ENCODE measurements at regions not wholly inside any gene's neighbourhood (a gene's known extent, or its start where the extent isn't known, plus 50 kb on each side); places are given as distances from the start of the nearest gene placed in this dataset.

DNA sequence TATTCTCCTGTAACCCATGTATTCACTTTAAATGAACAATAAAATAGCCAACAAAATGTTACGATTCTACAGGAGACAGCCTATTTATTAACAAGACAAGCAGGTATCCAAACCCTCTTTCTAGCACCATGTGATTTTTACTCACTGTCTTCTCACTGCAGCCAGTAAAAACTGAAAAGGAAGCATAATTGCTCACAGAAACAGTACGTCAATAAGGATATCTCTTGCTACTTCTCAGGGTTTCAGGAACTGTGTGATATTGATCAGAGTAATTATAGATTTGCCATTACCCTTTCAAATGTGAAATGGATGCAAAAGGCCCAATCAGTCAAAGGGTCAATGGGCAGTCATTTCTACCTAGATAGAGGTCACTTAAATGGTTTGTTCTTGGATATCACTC lies 1473.8 kb upstream of the DDX18 start:
- peaks cover 2% of the 10 kb centered on the region; the same call in 1 of the 2 replicates for H3K27me3 Mint-ChIP-seq (ENCODE audit: low read depth)
- no peak overlapping the region for H3K4me3 Mint-ChIP-seq
- ATAC-seq, result no peak
- TF ChIP-seq, protein P1, sequence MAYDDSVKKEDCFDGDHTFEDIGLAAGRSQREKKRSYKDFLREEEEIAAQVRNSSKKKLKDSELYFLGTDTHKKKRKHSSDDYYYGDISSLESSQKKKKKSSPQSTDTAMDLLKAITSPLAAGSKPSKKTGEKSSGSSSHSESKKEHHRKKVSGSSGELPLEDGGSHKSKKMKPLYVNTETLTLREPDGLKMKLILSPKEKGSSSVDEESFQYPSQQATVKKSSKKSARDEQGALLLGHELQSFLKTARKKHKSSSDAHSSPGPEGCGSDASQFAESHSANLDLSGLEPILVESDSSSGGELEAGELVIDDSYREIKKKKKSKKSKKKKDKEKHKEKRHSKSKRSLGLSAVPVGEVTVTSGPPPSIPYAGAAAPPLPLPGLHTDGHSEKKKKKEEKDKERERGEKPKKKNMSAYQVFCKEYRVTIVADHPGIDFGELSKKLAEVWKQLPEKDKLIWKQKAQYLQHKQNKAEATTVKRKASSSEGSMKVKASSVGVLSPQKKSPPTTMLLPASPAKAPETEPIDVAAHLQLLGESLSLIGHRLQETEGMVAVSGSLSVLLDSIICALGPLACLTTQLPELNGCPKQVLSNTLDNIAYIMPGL (CRISPR knock-in tag; IDR thresholded peaks at IDR 0.05), result no peak
- TF ChIP-seq ZNF219 (CRISPR knock-in tag; IDR thresholded peaks at IDR 0.05; ENCODE audit: borderline replicate concordance), result no peak
- TF ChIP-seq, protein P2, sequence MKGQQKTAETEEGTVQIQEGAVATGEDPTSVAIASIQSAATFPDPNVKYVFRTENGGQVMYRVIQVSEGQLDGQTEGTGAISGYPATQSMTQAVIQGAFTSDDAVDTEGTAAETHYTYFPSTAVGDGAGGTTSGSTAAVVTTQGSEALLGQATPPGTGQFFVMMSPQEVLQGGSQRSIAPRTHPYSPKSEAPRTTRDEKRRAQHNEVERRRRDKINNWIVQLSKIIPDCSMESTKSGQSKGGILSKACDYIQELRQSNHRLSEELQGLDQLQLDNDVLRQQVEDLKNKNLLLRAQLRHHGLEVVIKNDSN (CRISPR knock-in tag; IDR thresholded peaks at IDR 0.05), result no peak
- no peak for TF ChIP-seq SMAD3 (CRISPR knock-in tag; IDR thresholded peaks at IDR 0.05; ENCODE audit: borderline replicate concordance)
- TF ChIP-seq ZNF138 (CRISPR knock-in tag; conservative IDR thresholded peaks at IDR 0.05), result no peak
- TF ChIP-seq, protein P3, sequence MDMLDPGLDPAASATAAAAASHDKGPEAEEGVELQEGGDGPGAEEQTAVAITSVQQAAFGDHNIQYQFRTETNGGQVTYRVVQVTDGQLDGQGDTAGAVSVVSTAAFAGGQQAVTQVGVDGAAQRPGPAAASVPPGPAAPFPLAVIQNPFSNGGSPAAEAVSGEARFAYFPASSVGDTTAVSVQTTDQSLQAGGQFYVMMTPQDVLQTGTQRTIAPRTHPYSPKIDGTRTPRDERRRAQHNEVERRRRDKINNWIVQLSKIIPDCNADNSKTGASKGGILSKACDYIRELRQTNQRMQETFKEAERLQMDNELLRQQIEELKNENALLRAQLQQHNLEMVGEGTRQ (CRISPR knock-in tag; IDR thresholded peaks at IDR 0.05), result no peak
- TF ChIP-seq KAT7 (CRISPR knock-in tag; IDR thresholded peaks at IDR 0.05; ENCODE audit: borderline replicate concordance), result no peak
- no peak for TF ChIP-seq ESRRA (CRISPR knock-in tag; IDR thresholded peaks at IDR 0.05; ENCODE audit: borderline replicate concordance)
- TF ChIP-seq, protein P4, sequence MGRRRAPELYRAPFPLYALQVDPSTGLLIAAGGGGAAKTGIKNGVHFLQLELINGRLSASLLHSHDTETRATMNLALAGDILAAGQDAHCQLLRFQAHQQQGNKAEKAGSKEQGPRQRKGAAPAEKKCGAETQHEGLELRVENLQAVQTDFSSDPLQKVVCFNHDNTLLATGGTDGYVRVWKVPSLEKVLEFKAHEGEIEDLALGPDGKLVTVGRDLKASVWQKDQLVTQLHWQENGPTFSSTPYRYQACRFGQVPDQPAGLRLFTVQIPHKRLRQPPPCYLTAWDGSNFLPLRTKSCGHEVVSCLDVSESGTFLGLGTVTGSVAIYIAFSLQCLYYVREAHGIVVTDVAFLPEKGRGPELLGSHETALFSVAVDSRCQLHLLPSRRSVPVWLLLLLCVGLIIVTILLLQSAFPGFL (CRISPR knock-in tag; IDR thresholded peaks at IDR 0.05; ENCODE audit: borderline replicate concordance), result no peak
- TF ChIP-seq NFYB (CRISPR knock-in tag; conservative IDR thresholded peaks at IDR 0.05; ENCODE audit: low read depth), result no peak
- TF ChIP-seq, protein P5, sequence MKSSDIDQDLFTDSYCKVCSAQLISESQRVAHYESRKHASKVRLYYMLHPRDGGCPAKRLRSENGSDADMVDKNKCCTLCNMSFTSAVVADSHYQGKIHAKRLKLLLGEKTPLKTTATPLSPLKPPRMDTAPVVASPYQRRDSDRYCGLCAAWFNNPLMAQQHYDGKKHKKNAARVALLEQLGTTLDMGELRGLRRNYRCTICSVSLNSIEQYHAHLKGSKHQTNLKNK (CRISPR knock-in tag; IDR thresholded peaks at IDR 0.05), result no peak
- ChIA-PET CTCF (no interaction called here), POLR2A (no interaction called here)
- H3K4me1 Mint-ChIP-seq, result peaks cover 6% of the 10 kb centered on the region
- peaks cover 46% of the 10 kb centered on the region for H3K9me3 Mint-ChIP-seq
- peaks cover 7% of the 10 kb centered on the region; the same call in 1 of the 2 replicates for H3K36me3 Mint-ChIP-seq
- H3K27ac Mint-ChIP-seq, result no peak overlapping the region
- no peak for DNase-seq (ENCODE audit: low spot score)

DNA sequence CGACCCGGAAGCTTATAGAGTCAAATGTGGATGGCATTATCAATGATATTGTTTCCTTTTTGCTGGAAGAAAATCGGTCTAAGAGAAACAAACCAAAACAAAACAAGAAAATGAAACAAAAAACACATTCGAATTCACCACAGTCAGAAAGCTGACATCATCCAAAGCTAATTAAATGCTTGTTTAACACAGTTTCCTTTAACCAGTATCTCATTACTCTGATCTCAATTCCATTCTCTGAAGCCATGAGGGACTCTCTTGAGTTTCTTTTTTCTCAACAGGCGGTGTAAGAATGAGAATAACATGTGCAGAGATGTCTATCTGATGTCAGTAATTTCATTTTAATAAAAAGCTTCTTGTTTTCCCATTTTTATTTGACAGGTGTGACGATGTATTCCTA lies 1448.3 kb upstream of the DDX18 start:
- Mint-ChIP-seq H3K9me3 (peaks cover 33% of the 10 kb centered on the region), H3K27ac (no peak overlapping the region), H3K4me1 (peaks cover 13% of the 10 kb centered on the region), H3K27me3 (ENCODE audit: low read depth) (peaks cover 9% of the 10 kb centered on the region), H3K4me3 (no peak overlapping the region), H3K36me3 (peaks cover 26% of the 10 kb centered on the region)
- CTCF ChIA-PET, result no interaction called here
- POLR2A ChIA-PET, result no interaction called here
- DNase-seq (ENCODE audit: low spot score) (no peak), ATAC-seq (no peak)
- TF ChIP-seq FOXK1 (CRISPR knock-in tag; IDR thresholded peaks at IDR 0.05) (no peak), GTF2I (CRISPR knock-in tag; conservative IDR thresholded peaks at IDR 0.05) (no peak), FOXJ3 (CRISPR knock-in tag; IDR thresholded peaks at IDR 0.05; ENCODE audit: borderline replicate concordance) (no peak), EMX1 (CRISPR knock-in tag; IDR thresholded peaks at IDR 0.05) (no peak), SMAD3 (CRISPR knock-in tag; IDR thresholded peaks at IDR 0.05; ENCODE audit: borderline replicate concordance) (no peak), SMAD4 (CRISPR knock-in tag; IDR thresholded peaks at IDR 0.05) (no peak), ESRRA (CRISPR knock-in tag; IDR thresholded peaks at IDR 0.05; ENCODE audit: borderline replicate concordance) (no peak)
- TF ChIP-seq, protein P6, sequence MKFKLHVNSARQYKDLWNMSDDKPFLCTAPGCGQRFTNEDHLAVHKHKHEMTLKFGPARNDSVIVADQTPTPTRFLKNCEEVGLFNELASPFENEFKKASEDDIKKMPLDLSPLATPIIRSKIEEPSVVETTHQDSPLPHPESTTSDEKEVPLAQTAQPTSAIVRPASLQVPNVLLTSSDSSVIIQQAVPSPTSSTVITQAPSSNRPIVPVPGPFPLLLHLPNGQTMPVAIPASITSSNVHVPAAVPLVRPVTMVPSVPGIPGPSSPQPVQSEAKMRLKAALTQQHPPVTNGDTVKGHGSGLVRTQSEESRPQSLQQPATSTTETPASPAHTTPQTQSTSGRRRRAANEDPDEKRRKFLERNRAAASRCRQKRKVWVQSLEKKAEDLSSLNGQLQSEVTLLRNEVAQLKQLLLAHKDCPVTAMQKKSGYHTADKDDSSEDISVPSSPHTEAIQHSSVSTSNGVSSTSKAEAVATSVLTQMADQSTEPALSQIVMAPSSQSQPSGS (CRISPR knock-in tag; IDR thresholded peaks at IDR 0.05; ENCODE audit: borderline replicate concordance, low read depth), result no peak
- TF ChIP-seq, protein P7, sequence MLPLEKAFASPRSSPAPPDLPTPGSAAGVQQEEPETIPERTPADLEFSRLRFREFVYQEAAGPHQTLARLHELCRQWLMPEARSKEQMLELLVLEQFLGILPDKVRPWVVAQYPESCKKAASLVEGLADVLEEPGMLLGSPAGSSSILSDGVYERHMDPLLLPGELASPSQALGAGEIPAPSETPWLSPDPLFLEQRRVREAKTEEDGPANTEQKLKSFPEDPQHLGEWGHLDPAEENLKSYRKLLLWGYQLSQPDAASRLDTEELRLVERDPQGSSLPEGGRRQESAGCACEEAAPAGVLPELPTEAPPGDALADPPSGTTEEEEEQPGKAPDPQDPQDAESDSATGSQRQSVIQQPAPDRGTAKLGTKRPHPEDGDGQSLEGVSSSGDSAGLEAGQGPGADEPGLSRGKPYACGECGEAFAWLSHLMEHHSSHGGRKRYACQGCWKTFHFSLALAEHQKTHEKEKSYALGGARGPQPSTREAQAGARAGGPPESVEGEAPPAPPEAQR (CRISPR knock-in tag; IDR thresholded peaks at IDR 0.05), result no peak
- TF ChIP-seq, protein P8, sequence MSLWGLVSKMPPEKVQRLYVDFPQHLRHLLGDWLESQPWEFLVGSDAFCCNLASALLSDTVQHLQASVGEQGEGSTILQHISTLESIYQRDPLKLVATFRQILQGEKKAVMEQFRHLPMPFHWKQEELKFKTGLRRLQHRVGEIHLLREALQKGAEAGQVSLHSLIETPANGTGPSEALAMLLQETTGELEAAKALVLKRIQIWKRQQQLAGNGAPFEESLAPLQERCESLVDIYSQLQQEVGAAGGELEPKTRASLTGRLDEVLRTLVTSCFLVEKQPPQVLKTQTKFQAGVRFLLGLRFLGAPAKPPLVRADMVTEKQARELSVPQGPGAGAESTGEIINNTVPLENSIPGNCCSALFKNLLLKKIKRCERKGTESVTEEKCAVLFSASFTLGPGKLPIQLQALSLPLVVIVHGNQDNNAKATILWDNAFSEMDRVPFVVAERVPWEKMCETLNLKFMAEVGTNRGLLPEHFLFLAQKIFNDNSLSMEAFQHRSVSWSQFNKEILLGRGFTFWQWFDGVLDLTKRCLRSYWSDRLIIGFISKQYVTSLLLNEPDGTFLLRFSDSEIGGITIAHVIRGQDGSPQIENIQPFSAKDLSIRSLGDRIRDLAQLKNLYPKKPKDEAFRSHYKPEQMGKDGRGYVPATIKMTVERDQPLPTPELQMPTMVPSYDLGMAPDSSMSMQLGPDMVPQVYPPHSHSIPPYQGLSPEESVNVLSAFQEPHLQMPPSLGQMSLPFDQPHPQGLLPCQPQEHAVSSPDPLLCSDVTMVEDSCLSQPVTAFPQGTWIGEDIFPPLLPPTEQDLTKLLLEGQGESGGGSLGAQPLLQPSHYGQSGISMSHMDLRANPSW (CRISPR knock-in tag; conservative IDR thresholded peaks at IDR 0.05; ENCODE audit: low read depth), result no peak
- TF ChIP-seq, protein P3 (CRISPR knock-in tag; IDR thresholded peaks at IDR 0.05), result no peak
- TF ChIP-seq, protein P9, sequence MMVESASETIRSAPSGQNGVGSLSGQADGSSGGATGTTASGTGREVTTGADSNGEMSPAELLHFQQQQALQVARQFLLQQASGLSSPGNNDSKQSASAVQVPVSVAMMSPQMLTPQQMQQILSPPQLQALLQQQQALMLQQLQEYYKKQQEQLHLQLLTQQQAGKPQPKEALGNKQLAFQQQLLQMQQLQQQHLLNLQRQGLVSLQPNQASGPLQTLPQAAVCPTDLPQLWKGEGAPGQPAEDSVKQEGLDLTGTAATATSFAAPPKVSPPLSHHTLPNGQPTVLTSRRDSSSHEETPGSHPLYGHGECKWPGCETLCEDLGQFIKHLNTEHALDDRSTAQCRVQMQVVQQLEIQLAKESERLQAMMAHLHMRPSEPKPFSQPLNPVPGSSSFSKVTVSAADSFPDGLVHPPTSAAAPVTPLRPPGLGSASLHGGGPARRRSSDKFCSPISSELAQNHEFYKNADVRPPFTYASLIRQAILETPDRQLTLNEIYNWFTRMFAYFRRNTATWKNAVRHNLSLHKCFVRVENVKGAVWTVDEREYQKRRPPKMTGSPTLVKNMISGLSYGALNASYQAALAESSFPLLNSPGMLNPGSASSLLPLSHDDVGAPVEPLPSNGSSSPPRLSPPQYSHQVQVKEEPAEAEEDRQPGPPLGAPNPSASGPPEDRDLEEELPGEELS (CRISPR knock-in tag; IDR thresholded peaks at IDR 0.05), result no peak
